Skin of body (tissue), 1 donor: ENCODE measurements at regions not wholly inside any gene's neighbourhood (a gene's known extent, or its start where the extent isn't known, plus 50 kb on each side); places are given as distances from the start of the nearest gene placed in this dataset.

Experiments used
- DNase-seq: peaks from one replicate; lab custom pipeline; 2025; lab: John Stamatoyannopoulos, UW

GRCh38 chr3:72698154-72698917 lies 149.9 kb downstream of the SHQ1 start:
- no peak for DNase-seq

GRCh38 chr3:72697717-72698116 lies 150.5 kb downstream of the SHQ1 start:
- no peak for DNase-seq

GRCh38 chr3:72696815-72697214 lies 151.4 kb downstream of the SHQ1 start:
- DNase-seq, result no peak

- DNase-seq, result no peak
These were observed 153.8 kb downstream of the SHQ1 start for GRCh38 chr3:72694398-72694797.

- no peak for DNase-seq
These were observed 155.3 kb downstream of the SHQ1 start for GRCh38 chr3:72692990-72693389.

GRCh38 chr3:72690629-72691028 lies 157.6 kb downstream of the SHQ1 start:
- no peak for DNase-seq

- DNase-seq, result no peak
These were observed 165.3 kb downstream of the SHQ1 start for GRCh38 chr3:72682936-72683452.

GRCh38 chr3:72681598-72681997 lies 166.6 kb downstream of the SHQ1 start:
- DNase-seq, result no peak

- no peak for DNase-seq
These were observed 167.5 kb downstream of the SHQ1 start for GRCh38 chr3:72680766-72681165.

- peak; percentile 21 for DNase-seq
These were observed 168.6 kb downstream of the SHQ1 start for GRCh38 chr3:72679540-72680198.

GRCh38 chr3:72678867-72679266 lies 169.4 kb downstream of the SHQ1 start:
- no peak for DNase-seq

GRCh38 chr3:72678380-72678779 lies 169.9 kb downstream of the SHQ1 start:
- no peak for DNase-seq

- DNase-seq, result no peak
These were observed 173.0 kb downstream of the SHQ1 start for GRCh38 chr3:72675243-72675642.

- no peak for DNase-seq
These were observed 175.1 kb downstream of the SHQ1 start for GRCh38 chr3:72673011-72673771.

- DNase-seq, result no peak
These were observed 179.0 kb downstream of the SHQ1 start for GRCh38 chr3:72669224-72669623.

- no peak for DNase-seq
These were observed 181.8 kb downstream of the SHQ1 start for GRCh38 chr3:72666447-72666755.

- DNase-seq, result no peak
These were observed 182.4 kb downstream of the SHQ1 start for GRCh38 chr3:72665701-72666446.

GRCh38 chr3:72665103-72665502 lies 183.1 kb downstream of the SHQ1 start:
- DNase-seq, result no peak

- no peak for DNase-seq
These were observed 183.9 kb downstream of the SHQ1 start for GRCh38 chr3:72664184-72664975.

- DNase-seq, result peak; percentile 54
These were observed 184.8 kb downstream of the SHQ1 start for GRCh38 chr3:72663429-72663828.

GRCh38 chr3:72661115-72661457 lies 187.2 kb downstream of the SHQ1 start:
- DNase-seq, result peak; percentile 21
